ENCODE measurements at regions not wholly inside any gene's neighbourhood (a gene's known extent, or its start where the extent isn't known, plus 50 kb on each side); places are given as distances from the start of the nearest gene placed in this dataset.
A peak's percentile ranks its signal among the peaks of the same experiment; 100 is the strongest.

GRCh38 chr6:14704383-14705271 lies 541.2 kb upstream of the JARID2 start:
- no peak for DNase-seq (ENCODE audit: low spot score)

- DNase-seq (ENCODE audit: low spot score) = no peak
These were observed 540.0 kb upstream of the JARID2 start for GRCh38 chr6:14705841-14706377.

- peak; percentile 46 for DNase-seq (ENCODE audit: low spot score)
These were observed 539.4 kb upstream of the JARID2 start for GRCh38 chr6:14706378-14706929.

GRCh38 chr6:14707276-14707675 lies 538.6 kb upstream of the JARID2 start:
- DNase-seq (ENCODE audit: low spot score) = no peak

GRCh38 chr6:14707971-14708465 lies 537.9 kb upstream of the JARID2 start:
- DNase-seq (ENCODE audit: low spot score) = no peak

GRCh38 chr6:14709066-14709670 lies 536.7 kb upstream of the JARID2 start:
- no peak for DNase-seq (ENCODE audit: low spot score)

GRCh38 chr6:14709900-14710299 lies 536.0 kb upstream of the JARID2 start:
- DNase-seq (ENCODE audit: low spot score) = no peak

GRCh38 chr6:14710421-14710820 lies 535.4 kb upstream of the JARID2 start:
- no peak for DNase-seq (ENCODE audit: low spot score)

- DNase-seq (ENCODE audit: low spot score) = peak; percentile 85
These were observed 534.7 kb upstream of the JARID2 start for GRCh38 chr6:14711056-14711703.

GRCh38 chr6:14711704-14712379 lies 534.0 kb upstream of the JARID2 start:
- DNase-seq (ENCODE audit: low spot score) = no peak

GRCh38 chr6:14713008-14713960 lies 532.6 kb upstream of the JARID2 start:
- DNase-seq (ENCODE audit: low spot score) = no peak

GRCh38 chr6:14713966-14714631 lies 531.8 kb upstream of the JARID2 start:
- no peak for DNase-seq (ENCODE audit: low spot score)

- no peak for DNase-seq (ENCODE audit: low spot score)
These were observed 530.8 kb upstream of the JARID2 start for GRCh38 chr6:14715076-14715475.

- DNase-seq (ENCODE audit: low spot score) = no peak
These were observed 529.2 kb upstream of the JARID2 start for GRCh38 chr6:14716499-14717146.

GRCh38 chr6:14717307-14717706 lies 528.6 kb upstream of the JARID2 start:
- peak; percentile 60 for DNase-seq (ENCODE audit: low spot score)

GRCh38 chr6:14718861-14719260 lies 527.0 kb upstream of the JARID2 start:
- DNase-seq (ENCODE audit: low spot score) = no peak

- no peak for DNase-seq (ENCODE audit: low spot score)
These were observed 526.6 kb upstream of the JARID2 start for GRCh38 chr6:14719270-14719669.

- no peak for DNase-seq (ENCODE audit: low spot score)
These were observed 525.3 kb upstream of the JARID2 start for GRCh38 chr6:14720411-14721102.

All from activated CD4-positive, alpha-beta T cell treated with anti-CD3 and anti-CD28 coated beads, Interleukin-2, Interleukin-4, amounts not matched to agents 100 ng/mL and 50 ng/mL, durations not matched to agents 16 hours and 8 hours (primary cell).